ENCODE measurements at regions not wholly inside any gene's neighbourhood (a gene's known extent, or its start where the extent isn't known, plus 50 kb on each side); places are given as distances from the start of the nearest gene placed in this dataset.

DNA sequence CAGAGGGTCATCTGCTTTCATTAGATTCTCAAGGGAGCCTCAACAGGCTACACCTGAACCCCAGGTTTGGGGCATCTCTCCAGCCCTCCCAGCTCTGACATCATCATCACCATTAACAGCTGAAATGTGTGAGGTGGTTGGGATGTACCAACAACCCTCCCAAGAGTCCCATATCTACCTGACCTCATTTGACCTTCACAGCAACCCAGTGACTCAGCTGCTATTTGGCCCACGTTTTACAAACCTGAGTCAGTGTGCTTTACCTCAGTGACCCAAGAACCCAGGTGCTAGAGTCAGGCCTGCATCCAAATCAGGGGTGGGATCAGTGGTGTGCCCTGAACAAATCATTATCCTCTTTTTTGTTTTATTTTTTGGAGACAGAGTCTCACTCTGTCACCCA lies 53.3 kb upstream of the TINAGL1 start:
- Histone ChIP-seq H3K9me3 (peaks cover 0 to 9% (median 0%) of the 10 kb centered on the region in 11 donors), H3K27me3 (peaks cover 0 to 4% (median 0%) of the 10 kb centered on the region in 7 donors), H3K27ac (peak overlapping the region in 1 of 10 donors; percentile 80), H3K36me3 (no peaks in the 10 kb centered on the region), H3K4me3 (no peak overlapping the region), H3K4me1 (peaks cover 0 to 25% (median 0%) of the 10 kb centered on the region in 9 donors)
- DNase-seq, result no peak
- peak in 2 of 8 donors; percentile 38 to 66 for ATAC-seq
- TF ChIP-seq, protein P1, sequence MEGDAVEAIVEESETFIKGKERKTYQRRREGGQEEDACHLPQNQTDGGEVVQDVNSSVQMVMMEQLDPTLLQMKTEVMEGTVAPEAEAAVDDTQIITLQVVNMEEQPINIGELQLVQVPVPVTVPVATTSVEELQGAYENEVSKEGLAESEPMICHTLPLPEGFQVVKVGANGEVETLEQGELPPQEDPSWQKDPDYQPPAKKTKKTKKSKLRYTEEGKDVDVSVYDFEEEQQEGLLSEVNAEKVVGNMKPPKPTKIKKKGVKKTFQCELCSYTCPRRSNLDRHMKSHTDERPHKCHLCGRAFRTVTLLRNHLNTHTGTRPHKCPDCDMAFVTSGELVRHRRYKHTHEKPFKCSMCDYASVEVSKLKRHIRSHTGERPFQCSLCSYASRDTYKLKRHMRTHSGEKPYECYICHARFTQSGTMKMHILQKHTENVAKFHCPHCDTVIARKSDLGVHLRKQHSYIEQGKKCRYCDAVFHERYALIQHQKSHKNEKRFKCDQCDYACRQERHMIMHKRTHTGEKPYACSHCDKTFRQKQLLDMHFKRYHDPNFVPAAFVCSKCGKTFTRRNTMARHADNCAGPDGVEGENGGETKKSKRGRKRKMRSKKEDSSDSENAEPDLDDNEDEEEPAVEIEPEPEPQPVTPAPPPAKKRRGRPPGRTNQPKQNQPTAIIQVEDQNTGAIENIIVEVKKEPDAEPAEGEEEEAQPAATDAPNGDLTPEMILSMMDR (IDR thresholded peaks at IDR 0.05), result no peak
- intact Hi-C loops (cut with DNase I), result no loop called here
- 0 to 17% methylated on average over 1 of the region's 1 CpG for WGBS, 2 donors

DNA sequence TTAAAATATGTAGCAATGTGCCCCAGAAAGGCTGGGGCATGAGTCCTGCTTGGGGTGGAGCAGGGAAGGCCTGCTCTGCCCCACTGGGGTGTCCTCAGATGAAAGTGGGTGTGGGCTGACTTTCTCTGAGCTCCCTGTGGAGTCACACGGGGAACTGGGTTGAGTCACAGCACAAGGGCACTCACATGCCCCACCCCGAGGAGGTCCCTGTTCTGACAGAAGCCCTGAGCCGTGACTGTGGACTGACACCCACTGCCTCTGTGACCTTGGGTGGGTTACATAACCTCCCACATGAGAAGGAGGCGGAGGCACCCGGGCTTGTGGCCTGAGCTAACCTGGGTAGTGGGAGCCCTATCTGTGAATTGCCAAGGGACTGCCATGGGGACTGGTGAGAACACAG lies 52.5 kb upstream of the TINAGL1 start:
- peak in 1 of 2 donors; percentile 16 for DNase-seq
- Histone ChIP-seq H3K27ac (peak overlapping the region in 1 of 10 donors; percentile 80), H3K9me3 (peaks cover 0 to 9% (median 0%) of the 10 kb centered on the region in 11 donors), H3K36me3 (no peaks in the 10 kb centered on the region), H3K4me3 (no peak overlapping the region), H3K4me1 (peaks cover 0 to 25% (median 0%) of the 10 kb centered on the region in 9 donors), H3K27me3 (peaks cover 0 to 4% (median 0%) of the 10 kb centered on the region in 7 donors)
- 60 to 64% methylated on average over 5 of the region's 5 CpGs for WGBS, 2 donors
- TF ChIP-seq, protein P1 (IDR thresholded peaks at IDR 0.05), result no peak
- intact Hi-C loops (cut with DNase I), result no loop called here
- peak; percentile 33 to 89 (median 62) for ATAC-seq

DNA sequence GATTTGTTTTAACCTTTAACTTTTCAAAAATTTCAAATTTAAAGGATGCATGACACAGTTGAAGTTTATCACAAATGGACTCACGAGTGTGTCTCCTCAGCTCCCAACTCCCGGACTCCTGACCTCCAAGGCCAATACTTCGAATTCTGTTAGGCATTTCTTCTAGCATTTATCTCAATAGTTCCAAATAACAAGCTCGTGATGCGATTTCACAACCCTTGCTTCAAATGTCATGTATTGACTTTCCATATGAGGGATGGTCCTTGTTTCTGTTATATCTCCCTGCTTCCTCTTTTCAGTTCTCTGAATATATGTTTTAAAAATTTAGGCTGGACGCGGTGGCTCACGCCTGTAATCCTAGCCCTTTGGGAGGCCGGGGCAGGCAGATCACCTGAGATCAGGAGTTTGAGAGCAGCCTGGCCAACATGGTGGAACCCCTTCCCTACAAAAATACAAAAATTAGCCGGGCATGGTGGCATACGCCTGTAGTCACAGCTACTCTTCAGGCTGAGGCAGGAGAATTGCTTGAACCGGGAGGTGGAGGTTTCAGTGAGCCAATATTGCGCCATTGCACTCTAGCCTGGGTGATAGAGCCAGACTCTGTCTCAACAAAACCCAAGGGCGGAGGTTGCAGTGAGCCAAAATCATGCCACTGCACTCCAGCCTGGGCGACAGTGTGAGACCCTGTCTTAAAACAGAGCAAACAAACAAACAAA lies 52.0 kb upstream of the TINAGL1 start:
- 87% methylated on average over 15 of the region's 15 CpGs for WGBS, 2 donors
- Histone ChIP-seq H3K4me3 (no peak overlapping the region), H3K4me1 (peaks cover 0 to 25% (median 0%) of the 10 kb centered on the region in 9 donors), H3K27me3 (peaks cover 0 to 4% (median 0%) of the 10 kb centered on the region in 7 donors), H3K36me3 (no peaks in the 10 kb centered on the region), H3K9me3 (peaks cover 0 to 9% (median 0%) of the 10 kb centered on the region in 11 donors), H3K27ac (peak overlapping the region in 1 of 10 donors; percentile 80)
- ATAC-seq, result peak in 1 of 8 donors; percentile 41
- intact Hi-C loops (cut with DNase I), result no loop called here
- no peak for DNase-seq
- TF ChIP-seq, protein P1 (IDR thresholded peaks at IDR 0.05), result no peak

Measured in heart right ventricle (tissue), 16 donors.